WTC11 (cell line): ENCODE measurements at regions not wholly inside any gene's neighbourhood (a gene's known extent, or its start where the extent isn't known, plus 50 kb on each side); places are given as distances from the start of the nearest gene placed in this dataset.
"Not testable (repeated sequence)": the region's sequence is repeated elsewhere in the genome, so short reads cannot be mapped to it uniquely, and the experiment has no call there.

Experiments used
- NR2C2 ChIP-seq: sonication (generic); formaldehyde crosslinking; IDR thresholded peaks from 2 replicates; pipeline ENCODE4 v1.8.0; 2022; ENCODE audit warnings: mild to moderate bottlenecking, missing genetic modification reagents
- ZNF263 ChIP-seq: sonication (generic); formaldehyde crosslinking; IDR thresholded peaks from 2 replicates; pipeline ENCODE4 v1.8.1; 2022; ENCODE audit warnings: low read depth, mild to moderate bottlenecking, moderate library complexity, missing genetic modification reagents

DNA sequence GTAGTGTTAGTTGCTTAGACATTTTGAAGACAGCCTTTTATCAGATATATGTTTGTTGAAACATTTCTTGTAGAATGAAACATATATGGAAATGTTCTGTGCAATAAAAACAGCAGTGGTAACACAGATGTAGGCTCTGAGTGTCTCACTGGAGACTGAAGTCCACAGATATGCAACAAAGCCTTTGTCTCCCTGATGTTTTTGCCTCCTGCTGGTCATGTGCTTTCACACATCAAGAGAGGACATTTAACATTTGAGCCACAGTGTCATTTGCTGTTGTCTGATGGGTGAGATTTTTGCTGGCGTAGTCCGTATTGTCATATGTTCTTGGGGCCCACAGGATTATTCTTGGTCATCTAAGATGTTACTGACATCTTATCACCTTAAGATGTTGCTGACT is 161.4 kb downstream of the CCDC74A start:
- TF ChIP-seq NR2C2, ZNF263 (CRISPR knock-in tag): not testable (repeated sequence)
